Suppressor macrophage treated with lipopolysaccharide for 1 hour (primary cell): ENCODE measurements at regions not wholly inside any gene's neighbourhood (a gene's known extent, or its start where the extent isn't known, plus 50 kb on each side); places are given as distances from the start of the nearest gene placed in this dataset.
"Not testable (repeated sequence)": the region's sequence is repeated elsewhere in the genome, so short reads cannot be mapped to it uniquely, and the experiment has no call there.

Source experiments
- DNase-seq, 3 donors: peaks; one replicate each; pipeline ENCODE4 v3.0.0-alpha.2; 2020 to 2022

GRCh38 chr15:85267158-85267857 lies 113.1 kb upstream of the AKAP13 start:
- DNase-seq: not testable (repeated sequence)

GRCh38 chr15:85274315-85275050 lies 105.9 kb upstream of the AKAP13 start:
- no peak for DNase-seq

- no peak for DNase-seq
Measured at GRCh38 chr15:85276508-85276907, 103.9 kb upstream of the AKAP13 start.

- DNase-seq: no peak
Measured at GRCh38 chr15:85276921-85277320, 103.5 kb upstream of the AKAP13 start.

GRCh38 chr15:85277847-85278370 lies 102.5 kb upstream of the AKAP13 start:
- no peak for DNase-seq

- DNase-seq: peak in 2 of 3 donors; percentile 3 to 25
Measured at GRCh38 chr15:85280203-85280602, 100.2 kb upstream of the AKAP13 start.

GRCh38 chr15:85281293-85281882 lies 99.0 kb upstream of the AKAP13 start:
- DNase-seq: no peak

- no peak for DNase-seq
Measured at GRCh38 chr15:85282504-85283115, 97.8 kb upstream of the AKAP13 start.

- not testable (repeated sequence) for DNase-seq
Measured at GRCh38 chr15:85283815-85284214, 96.6 kb upstream of the AKAP13 start.

GRCh38 chr15:85284497-85284896 lies 95.9 kb upstream of the AKAP13 start:
- DNase-seq: no peak

GRCh38 chr15:85289677-85290365 lies 90.6 kb upstream of the AKAP13 start:
- DNase-seq: peak; percentile 56 to 60 (median 58)

GRCh38 chr15:85292583-85292982 lies 87.8 kb upstream of the AKAP13 start:
- not testable (repeated sequence) for DNase-seq

GRCh38 chr15:85296615-85297402 lies 83.6 kb upstream of the AKAP13 start:
- DNase-seq: peak; percentile 74 to 80 (median 75)

GRCh38 chr15:85297537-85297936 lies 82.9 kb upstream of the AKAP13 start:
- no peak for DNase-seq

- no peak for DNase-seq
Measured at GRCh38 chr15:85298366-85298765, 82.0 kb upstream of the AKAP13 start.

- no peak for DNase-seq
Measured at GRCh38 chr15:85298941-85299340, 81.5 kb upstream of the AKAP13 start.

GRCh38 chr15:85302271-85302670 lies 78.1 kb upstream of the AKAP13 start:
- DNase-seq: no peak

GRCh38 chr15:85305050-85305449 lies 75.4 kb upstream of the AKAP13 start:
- no peak for DNase-seq

GRCh38 chr15:85306946-85307686 lies 73.3 kb upstream of the AKAP13 start:
- no peak for DNase-seq

GRCh38 chr15:85307687-85308045 lies 72.7 kb upstream of the AKAP13 start:
- no peak for DNase-seq

GRCh38 chr15:85311647-85312046 lies 68.8 kb upstream of the AKAP13 start:
- no peak for DNase-seq
